ENCODE measurements at regions not wholly inside any gene's neighbourhood (a gene's known extent, or its start where the extent isn't known, plus 50 kb on each side); places are given as distances from the start of the nearest gene placed in this dataset.

DNA sequence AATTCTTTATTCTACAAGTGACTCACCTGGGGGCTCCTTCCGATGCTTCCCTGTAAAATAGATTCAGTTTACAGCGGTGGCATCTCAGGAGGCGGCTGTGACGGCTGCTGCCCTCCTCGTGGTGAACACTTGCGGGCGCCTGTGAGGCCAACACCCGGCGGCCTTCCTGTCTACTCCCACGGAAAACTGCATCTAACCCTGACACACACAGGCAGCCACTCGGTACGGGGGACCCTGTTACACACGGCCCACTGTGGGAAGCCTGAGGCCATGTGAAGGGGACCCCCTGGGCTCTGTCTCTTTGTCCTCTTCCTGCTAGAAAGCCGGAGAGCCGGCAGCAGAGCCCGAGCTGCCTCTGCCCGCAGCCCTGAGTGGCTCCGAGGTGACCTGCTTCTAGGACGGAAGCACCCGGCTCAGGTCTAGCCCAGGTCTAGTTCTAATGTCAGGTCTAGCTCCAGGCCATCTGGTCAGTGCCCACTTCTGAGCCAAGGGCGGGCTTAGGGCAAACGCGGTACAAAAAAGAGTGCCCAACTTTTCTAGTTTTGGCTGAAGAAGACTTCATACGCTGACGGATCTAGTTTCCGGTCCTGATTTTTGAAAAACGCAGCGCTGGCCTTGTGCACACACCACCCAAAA, 159.4 kb downstream of the ENGASE start:
- DNase-seq, result no peak

DNA sequence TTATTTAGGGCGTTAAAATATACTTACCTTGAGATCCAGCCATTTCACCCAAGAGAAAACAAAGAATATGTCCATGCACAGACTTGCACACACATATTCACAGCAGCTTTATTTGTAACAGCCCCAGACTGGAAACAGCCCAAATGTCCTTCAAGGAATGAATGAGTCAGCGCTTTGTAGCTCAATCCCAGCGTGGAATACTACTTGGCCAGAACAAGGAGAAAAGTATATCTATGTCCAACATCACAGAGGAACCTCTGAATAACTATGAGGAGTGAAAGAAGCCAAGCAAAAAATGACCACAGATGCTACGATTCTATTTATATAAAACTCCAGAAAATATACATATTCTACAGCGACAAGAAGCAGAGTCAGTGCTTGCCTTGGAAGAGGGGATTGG, 158.3 kb downstream of the ENGASE start:
- DNase-seq, result no peak

DNA sequence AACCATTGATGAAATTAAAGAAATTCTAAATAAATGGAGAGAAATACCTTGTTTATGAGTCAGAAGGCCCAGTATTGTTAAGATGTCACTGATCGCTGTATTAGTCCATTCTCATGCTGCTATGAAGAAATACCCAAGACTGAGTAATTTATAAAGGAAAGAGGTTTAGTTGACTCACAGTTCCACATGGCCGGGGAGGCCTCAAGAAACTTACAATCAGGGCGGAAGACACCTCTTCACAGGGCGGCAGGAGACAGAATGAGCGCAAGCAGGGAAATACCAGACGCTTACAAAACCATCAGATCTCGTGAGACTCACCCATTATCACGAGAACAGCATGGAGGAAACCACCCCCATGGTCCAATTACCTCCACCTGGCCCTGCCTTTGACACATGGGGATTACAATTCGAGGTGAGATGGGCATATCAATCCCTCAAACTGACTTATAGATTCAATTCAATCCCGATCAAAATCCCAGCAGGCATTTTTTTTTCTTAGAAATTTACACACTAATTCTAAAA, 157.2 kb downstream of the ENGASE start:
- no peak for DNase-seq

DNA sequence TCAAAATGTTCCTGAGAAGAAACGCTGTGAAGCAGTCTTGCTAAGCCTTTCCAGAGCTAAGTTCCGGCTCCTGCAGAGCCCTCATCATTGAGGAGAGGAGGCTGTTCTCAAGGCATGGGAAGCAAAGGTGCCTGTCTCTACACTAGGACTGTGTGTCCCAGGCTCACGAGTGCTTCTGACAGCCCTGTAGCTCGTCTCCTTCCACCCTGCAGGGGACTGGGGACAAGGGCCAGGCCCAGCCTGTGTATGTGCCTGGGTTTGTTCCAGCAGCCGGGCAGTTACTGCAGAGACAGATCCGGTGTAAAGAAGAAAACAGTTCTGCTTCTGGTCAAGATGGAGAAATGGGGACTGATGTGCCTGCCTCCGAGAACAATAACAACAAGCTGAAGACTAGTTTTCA, 156.0 kb downstream of the ENGASE start:
- DNase-seq, result no peak

DNA sequence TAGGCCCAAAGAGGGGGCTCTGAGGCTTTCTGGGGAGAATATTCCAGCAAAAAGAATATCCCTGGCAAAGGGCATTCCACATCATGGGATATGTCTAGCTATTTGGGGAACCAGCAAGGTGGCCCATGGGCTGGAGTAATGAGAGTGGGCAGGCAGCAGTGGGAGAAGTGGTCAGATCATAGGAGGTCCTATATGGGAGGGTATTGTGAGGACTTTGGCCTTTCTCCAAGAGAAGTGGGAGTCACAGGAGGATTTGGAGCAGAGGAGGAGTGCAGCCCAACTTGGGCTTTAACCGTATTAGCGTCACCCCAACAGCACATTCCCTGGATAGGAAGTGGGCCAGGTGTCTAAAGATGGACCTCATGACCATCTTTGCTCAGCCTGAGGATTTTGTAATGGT, 151.4 kb downstream of the ENGASE start:
- DNase-seq, result no peak

DNA sequence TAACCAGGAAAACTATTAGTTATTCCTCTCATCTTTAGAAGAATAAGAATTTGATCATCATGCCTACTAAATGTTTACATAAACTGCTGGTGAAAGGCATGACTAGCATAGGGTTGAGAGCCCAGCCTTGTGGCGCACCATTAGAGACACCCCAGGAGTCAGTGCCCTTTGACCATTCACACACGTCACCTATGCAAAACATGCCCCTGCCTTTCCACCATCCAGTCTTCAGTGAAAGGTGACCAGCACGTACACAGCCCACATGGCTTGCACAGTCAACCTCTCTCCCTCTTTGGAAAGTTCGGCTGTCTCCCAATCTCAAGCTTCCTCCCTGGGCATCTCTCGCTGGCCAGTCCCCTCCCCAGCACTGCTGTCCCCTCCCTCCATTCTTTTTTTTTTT, 150.3 kb downstream of the ENGASE start:
- DNase-seq, result no peak

DNA sequence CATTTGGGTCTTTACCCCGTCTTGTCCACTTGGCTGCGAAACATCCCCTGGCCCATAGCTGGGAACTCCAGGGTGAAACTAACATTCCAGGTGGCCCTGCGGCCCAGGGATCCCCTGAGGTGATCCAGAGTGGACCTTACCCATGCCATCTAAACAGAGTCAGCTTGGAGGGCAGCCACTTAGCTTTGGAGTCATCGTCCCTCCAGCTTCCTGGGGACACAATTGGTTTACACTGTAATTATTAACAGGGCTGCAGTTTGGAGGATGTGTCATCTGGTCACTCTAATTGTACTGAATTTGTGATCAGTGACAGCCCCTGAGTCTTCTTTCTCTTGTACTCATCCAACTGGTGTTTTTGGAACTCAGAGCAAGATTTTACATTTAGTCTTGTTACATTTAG, 149.9 kb downstream of the ENGASE start:
- no peak for DNase-seq

DNA sequence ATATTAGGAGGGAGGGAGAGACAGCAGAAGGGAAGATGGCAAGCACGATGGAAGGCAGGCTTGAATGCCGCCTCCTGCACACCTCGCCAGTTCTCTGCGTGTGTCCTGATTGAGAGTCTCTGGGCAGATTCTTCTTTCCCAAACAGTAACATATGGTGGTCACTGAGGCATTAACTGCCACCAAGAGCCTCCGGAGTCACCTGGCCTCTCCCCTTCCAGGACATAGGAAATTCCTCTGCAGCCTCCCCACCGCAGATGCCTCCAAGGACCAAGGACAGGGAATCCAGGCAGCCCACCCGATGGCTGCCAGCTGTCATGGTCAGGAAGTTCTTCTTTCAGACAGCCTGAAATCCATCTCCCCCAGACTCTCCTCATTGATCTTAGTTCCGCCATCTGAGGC, 149.3 kb downstream of the ENGASE start:
- DNase-seq, result no peak

DNA sequence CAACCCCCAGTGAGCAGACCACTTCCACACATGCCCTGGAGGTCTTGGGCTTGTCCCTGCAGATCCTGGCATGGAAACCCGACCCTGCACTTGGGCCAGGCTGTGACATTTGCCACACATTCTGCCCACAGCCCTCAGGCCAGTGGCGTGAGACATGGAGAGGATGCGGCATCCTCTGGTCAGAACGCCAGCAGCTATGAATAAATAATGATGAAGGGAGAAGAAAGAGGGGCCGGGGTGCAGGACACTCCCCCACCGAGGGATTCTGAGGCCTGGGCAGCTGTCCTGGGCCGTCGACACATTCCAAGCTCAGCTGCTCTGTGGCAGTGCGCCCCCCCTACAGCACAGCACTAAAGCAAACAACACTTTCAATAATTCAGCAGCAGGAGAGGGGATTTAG, 148.8 kb downstream of the ENGASE start:
- peak; percentile 41 for DNase-seq

DNA sequence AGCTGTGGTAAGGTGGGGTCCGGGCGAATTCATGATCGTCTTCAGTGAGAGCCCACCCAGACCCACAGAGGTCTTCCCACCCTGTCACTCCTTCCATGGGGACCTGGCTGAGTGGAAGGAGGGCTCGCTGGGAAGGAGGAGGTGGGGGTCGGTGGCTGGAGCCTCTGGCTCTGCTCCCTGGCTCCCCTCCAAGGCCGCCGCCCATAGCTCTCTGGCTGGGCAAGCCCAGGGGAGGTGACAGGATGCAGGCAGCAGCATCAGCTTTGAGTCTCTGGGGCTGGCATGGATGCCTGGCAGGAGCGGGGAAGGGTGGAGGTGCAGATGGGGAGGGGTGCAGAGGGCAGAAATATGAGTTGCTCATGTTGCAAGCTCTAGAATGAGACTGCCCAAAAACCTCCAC, 147.0 kb downstream of the ENGASE start:
- DNase-seq, result no peak

DNA sequence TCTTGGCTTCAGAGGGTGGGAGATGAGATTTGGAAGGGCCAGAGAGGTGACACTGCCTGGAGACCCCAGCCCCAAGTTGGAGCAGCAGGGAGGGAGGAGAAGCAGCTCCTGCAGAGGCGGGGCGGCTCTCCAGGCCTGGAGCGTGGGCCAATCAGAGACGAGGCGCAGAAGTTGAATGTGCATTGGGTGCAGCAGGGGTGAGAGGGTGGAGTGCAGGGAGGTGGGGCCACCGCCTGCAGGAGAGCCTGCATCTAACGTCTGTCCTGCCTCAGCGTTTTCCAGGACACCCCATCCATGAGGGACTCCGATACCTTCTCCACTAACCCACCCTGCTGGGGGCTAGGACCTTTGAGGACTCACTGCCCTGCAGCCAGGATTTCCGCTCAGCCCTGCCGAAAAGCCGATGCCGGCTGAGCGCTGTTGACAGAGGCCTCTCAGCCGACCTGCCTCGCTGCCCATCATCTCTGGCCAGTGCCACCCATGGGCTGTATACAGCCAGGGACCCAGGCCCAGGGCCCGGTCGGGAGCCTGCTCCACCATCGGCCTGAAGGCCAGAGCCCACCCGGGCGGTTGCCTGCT, 146.2 kb downstream of the ENGASE start:
- DNase-seq, result peak; percentile 73

DNA sequence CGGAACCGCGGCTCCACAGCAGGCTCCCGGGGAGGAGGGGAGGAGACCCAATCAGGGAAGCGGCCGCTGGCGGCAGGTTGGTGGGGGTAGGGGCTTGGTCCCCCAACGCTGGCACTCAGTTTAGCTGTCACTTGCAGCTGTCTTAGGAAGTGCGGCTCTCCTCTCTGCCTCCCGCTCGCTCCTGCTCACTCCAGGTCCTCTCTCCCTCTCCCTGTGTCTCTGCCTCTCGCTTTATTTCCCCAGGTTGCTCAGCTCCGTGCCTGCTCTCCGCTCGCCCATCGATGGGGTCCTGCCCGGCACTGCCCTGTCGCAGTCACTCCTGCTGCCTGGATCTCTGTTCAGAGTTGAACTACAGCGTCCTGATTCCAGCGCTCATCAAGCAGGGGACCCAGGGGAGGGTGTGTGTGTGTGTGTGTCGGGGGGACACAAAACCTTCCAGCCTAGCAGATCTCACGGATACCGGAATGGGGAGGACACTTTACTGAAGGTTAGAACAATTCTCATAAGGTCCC, 145.6 kb downstream of the ENGASE start:
- peak; percentile 64 for DNase-seq

DNA sequence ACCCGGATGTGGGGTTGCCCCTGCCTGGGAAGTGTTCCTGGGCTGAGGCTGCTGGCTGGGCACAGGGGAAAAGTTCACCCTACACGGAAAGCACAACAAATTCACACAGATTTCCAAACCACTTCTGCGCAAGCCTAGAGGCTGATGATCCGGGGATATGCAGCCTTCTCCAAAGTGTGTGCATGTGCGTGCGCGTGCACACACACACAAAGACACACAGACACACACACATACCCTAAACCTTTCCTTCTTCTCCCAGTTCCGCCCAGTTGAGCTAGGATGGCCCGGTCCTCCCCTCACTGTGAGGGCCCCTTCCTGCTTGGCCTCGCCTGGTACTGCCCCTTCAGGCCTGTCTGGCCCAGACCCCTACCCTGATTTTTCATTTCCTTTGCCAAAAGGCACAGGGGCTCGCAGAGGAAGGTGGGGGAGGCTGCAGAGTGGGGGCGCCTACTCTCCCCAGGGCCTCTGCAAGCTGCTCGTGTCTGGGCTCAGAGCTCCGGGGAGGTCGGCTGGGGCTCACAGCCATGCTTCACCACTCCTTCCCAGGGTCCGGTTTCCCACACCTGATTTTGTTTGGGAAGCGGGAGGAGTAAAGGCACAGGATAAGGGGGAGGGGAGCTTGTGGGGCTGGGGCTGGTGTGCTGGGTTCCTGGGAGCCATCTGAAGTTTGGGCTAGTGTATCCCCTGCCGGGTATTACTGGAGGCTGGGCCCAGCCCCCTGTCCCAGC, 144.7 kb downstream of the ENGASE start:
- DNase-seq, result no peak

DNA sequence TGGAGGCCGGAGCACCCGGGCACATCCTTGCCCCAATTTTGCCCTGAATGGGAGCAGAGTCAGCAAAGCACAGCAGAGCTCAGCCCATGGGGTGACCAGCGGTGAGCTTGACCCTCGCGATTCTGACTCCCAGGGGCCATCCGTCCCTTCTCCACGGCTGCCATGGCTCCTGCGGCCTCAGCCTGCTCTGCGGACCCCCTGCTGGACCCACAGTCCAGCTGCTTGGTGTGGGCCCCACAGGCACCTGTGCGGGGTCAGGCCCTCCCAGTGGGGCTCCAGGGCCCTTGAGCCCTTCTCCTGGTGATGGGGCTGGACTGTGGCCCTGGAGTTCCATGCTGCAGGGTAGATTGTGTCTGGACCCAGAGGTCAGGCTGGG, 144.2 kb downstream of the ENGASE start:
- DNase-seq, result no peak

DNA sequence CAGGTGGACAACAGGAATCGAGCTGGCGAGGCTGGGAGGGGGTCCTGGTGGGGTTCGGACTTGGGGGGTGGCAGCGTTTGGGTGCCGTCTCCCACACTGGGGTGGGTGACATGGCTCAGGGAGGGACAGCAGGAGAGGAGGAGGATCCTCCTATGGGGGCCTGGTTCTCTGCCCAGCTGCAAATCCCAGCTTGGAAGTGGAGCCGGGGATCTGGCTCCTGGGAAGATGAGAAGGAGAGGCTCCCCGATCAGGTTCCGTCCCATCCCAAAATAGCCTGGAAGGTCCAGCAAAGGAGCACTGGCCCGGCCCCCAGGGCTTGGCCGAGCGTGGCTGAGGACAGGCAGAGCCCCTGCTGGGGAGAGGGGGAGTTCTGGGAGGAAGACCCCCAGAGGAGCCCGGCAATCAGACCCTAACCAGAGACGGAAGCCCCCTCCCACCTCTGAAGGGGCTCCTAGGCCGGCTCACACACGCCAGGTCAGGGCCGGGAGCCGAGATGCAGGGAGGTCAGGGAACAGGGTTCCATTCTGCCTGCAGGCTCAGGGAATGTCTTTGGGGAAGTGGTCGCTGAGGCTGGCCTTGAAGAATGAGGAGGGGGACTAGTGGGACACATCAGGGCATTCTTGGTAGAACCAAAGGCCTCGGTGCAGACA, 143.7 kb downstream of the ENGASE start:
- DNase-seq, result no peak

DNA sequence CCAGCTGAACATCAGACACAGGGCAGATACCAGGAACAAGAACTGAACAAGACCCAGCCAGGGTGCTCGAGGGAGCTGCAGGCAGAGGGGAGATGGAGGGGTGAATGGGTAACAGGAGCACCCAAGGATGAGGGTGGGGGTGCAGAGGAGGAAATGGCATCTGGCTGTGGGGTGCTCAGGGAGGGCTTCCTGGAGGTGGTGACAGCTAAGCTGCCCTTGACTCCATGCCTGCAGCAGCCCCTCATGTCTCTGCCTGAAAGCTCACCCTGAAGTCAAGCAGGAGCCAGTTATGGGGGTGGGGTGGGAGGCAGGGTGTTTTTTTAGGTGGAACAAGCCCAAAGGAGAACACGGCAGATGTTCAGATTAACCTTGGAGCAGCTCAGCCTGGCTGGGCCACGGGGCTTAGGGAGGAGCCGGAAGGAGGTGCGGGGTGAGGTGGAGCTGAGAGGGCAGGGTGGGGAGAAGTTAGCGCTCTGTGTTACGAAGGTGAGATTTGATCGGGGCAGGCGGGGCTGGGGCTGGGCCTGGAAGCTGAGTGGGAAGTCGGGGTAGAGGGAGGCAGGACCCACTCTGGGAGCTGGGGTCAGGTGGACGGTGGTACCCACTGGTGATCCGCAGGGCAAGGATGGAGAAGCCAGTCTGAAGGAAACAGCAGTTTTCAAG, 143.0 kb downstream of the ENGASE start:
- no peak for DNase-seq

DNA sequence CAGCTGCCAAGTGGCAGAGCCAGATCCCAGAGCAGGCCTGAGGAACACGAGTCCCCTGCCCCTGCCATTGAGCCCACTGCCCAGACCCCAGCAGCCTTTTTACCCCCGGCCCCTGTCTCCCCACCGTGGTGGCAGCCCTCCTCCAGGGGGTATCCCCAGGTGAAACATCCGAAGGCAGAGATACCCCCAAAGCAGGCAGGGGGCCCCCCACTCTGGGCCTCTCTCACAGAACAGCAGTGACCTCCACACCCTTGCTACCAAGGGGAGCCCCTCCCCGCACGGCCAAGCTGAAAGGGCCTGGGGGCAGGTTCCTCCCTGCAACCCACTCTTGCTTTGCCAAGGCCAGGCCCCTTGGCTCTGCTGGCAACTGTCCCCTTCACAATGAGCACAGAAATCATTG, 142.2 kb downstream of the ENGASE start:
- DNase-seq, result no peak

DNA sequence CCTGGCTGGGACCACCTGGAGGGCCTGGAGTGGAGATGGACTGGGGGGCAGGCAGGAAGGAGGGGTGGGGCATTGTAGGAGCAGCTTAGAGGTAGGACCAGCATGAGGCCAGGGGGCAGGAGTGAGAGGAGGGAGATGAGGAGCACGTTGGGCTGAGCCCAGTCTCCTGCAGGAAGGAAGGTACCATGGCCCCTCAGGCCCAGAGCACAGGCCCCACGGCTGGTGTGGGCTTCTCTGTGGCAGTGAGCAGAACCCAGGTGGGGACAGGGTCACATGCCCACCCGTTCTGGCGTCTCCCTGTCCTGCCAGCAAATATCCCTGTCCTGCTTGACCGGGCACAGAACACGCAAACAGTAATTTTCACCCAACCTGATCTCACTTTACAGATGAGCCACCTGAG, 141.8 kb downstream of the ENGASE start:
- DNase-seq, result no peak

DNA sequence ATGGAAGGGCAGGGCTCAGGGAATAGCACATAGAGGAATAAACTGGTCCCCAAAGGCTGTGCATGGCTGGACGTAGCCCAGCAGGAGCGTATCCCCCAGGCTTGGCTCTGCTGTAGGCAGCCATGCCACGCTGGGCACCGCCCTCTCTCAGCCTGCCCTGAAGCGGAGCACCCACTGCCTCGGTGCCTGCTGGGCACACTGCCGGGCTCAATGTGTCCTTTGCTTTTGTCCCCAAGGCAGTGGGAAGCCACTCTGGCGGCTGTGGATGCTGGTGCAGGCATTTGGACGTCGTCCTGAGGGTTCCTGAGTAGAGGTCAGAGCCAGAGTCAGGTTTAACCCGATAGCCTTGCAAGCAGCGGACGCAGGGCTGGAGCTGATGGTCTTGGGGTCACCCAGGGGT, 141.0 kb downstream of the ENGASE start:
- no peak for DNase-seq

DNA sequence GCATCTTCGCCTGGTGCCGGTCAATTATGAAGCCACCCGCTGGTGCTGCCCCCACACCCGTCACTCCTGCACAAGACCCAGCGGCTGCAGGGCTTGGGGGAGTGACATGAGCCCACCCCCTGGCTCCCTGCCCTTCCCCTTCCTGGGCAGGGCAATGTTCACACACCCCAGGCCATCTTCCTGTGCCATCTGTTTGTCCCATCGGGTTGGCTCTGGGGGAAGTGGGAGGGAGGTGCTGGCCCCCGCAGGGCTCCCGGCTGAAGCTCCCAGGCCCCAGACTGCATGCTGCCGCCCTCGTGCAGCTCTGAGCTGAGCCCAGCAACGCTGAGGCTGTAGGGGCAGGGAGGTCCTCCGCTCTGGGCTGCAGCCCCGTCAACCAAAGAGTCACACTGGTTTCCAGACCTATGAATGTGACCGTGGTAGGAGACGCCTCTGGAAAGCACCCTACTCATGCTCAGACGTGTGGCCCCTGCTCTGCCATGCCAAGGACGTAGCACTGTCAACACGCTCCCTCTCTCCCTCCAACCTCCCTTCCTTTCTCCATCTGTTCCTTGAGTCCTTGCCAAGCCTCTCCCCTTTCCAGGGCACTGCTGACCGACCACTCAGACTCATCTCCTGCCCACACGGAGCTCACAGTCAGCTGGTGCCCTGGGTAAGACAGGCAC, 140.4 kb downstream of the ENGASE start:
- no peak for DNase-seq

DNA sequence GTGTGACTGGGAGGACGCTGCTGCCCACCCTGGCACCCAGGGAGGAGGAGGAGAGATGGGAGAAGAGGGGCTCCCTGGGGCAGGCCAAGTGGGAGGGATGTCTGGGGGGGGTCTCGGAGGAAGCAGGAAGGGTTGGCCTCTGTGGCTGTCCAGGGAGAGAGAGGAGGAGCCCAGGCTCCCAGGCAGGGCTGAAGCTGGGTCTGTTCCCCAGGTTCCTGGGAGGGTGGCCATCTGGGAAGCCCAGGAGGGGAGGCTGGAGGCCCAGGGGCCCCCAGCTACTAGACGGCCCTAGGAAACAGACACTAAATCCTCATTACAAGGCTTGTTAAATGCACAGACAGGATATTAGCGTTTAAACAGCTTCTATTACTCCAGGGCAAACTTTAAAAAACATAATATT, 139.8 kb downstream of the ENGASE start:
- no peak for DNase-seq

DNA sequence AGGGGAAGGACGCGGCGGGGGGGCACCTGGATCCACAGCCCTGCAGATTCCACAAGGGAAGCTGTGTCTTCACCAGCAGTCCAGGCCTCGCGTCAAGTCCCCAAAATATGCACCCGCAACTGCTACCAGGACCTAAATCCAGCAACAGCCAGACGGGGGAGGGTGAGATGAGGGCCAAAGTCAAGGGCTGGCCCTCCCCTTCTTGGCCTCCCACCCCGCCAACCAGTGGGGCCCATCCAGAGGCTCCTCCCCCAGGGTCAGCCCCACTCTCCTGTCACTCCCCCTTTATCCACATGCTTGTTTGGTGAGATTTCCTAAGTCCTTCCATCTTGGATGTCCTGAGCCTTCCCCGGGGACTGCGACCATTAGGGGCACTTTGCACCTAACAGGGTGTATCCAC, 138.7 kb downstream of the ENGASE start:
- DNase-seq, result no peak
